ENCODE measurements at regions not wholly inside any gene's neighbourhood (a gene's known extent, or its start where the extent isn't known, plus 50 kb on each side); places are given as distances from the start of the nearest gene placed in this dataset.
"Not testable (repeated sequence)": the region's sequence is repeated elsewhere in the genome, so short reads cannot be mapped to it uniquely, and the experiment has no call there.

DNA sequence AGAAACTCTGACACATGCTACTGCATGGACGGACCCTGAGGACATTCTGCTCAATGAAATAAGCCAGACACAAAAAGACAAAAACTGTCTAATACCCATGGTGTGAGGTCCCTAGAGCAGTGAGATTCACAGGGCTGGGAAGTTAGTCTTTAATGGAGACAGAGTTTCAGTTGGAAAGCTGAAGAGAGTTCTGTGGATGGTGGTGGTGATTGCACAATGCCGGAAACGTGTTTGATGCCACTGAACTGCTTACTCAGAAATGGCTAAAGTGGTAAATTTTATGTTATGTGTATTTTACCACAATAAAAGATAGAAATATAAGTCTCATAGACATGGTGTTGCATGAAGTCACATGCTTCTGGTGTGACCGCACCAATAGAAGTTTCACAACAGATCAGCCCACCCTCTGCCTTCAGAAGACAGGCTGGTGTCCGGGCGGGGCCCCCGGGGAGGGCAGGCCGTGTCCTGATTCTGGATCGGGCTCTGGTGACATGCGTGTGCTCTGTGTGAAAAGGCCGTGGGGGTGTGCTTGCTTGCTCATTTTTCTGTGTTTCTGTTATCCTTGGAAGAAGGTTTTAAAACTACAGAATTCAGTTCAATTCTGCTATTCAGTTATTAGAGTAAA, 108.5 kb upstream of the ZNF469 start:
- TF ChIP-seq, protein P1, sequence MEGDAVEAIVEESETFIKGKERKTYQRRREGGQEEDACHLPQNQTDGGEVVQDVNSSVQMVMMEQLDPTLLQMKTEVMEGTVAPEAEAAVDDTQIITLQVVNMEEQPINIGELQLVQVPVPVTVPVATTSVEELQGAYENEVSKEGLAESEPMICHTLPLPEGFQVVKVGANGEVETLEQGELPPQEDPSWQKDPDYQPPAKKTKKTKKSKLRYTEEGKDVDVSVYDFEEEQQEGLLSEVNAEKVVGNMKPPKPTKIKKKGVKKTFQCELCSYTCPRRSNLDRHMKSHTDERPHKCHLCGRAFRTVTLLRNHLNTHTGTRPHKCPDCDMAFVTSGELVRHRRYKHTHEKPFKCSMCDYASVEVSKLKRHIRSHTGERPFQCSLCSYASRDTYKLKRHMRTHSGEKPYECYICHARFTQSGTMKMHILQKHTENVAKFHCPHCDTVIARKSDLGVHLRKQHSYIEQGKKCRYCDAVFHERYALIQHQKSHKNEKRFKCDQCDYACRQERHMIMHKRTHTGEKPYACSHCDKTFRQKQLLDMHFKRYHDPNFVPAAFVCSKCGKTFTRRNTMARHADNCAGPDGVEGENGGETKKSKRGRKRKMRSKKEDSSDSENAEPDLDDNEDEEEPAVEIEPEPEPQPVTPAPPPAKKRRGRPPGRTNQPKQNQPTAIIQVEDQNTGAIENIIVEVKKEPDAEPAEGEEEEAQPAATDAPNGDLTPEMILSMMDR (conservative IDR thresholded peaks at IDR 0.05; ENCODE audit: low read depth, low read length), result not testable (repeated sequence)
- TF ChIP-seq EZH2 (IDR thresholded peaks at IDR 0.05; ENCODE audit: borderline replicate concordance, low read depth, low read length, poor library complexity, severe bottlenecking), result not testable (repeated sequence)

Data from A673 (cell line).